Activated T-cell treated with anti-CD3 and anti-CD28 coated beads for 24 hours (primary cell): ENCODE measurements at regions not wholly inside any gene's neighbourhood (a gene's known extent, or its start where the extent isn't known, plus 50 kb on each side); places are given as distances from the start of the nearest gene placed in this dataset.

Experiments used
- DNase-seq: peaks from one replicate; pipeline ENCODE4 v3.0.0-alpha.2; 2020; ENCODE audit warnings: low read depth

- no peak for DNase-seq
Measured at GRCh38 chr5:128895122-128895521, 70.2 kb upstream of the SLC27A6 start.

DNA sequence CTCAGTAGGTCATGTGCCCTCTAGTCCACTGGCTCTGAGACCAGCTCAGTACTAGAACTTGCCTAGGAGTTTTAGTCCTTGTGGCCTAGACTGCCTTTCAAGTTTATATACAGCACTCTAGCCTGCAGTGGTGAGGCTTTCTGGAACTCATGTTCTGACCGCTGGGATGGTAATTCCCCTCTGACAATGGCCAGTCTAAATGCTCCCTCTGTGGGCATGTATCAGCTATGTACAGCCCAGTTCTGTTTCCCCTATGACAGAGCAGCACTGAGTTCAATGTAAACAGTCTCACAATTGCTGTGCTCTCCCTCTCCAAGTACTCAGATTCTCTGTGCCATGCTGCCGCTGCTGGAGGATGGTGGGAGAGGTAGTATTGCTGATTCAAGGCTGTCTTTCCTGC is 68.6 kb upstream of the SLC27A6 start:
- DNase-seq, result no peak

DNA sequence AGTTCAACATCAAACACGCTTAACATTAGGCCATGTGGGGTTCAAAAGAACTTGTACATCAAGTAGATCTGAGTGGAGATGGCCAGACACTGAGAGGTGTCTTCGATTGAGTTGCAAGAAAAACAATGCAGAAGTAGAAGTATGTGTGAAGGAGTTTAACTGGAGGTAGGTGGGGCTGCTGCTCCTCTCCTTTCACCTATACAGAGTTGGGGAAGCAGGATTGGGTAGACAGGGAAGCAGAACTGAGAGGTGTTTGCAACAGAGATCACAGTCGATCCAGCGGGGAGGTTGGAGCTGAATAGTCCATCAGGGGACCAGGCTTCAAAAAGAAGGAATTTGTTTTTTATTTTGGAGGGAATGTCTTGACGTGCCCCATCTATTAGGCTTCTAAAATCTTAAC is 61.7 kb upstream of the SLC27A6 start:
- no peak for DNase-seq

GRCh38 chr5:128904805-128905567 is 60.3 kb upstream of the SLC27A6 start:
- DNase-seq, result no peak

GRCh38 chr5:128905568-128906110 is 59.6 kb upstream of the SLC27A6 start:
- peak; percentile 10 for DNase-seq

GRCh38 chr5:128913551-128913950 is 51.7 kb upstream of the SLC27A6 start:
- DNase-seq, result no peak
